GM19463 (cell line): ENCODE measurements at regions not wholly inside any gene's neighbourhood (a gene's known extent, or its start where the extent isn't known, plus 50 kb on each side); places are given as distances from the start of the nearest gene placed in this dataset.
"Not testable (repeated sequence)": the region's sequence is repeated elsewhere in the genome, so short reads cannot be mapped to it uniquely, and the experiment has no call there.

ENCODE experiments used
- ATAC-seq: cut with Tn5 transposase; IDR thresholded peaks from one replicate; pipeline ENCODE4 v1.9.1; 2021; ENCODE audit warnings: mild to moderate bottlenecking, moderate library complexity; ENCODE audit not compliant: unreplicated experiment

- ATAC-seq: no peak
Measured at GRCh38 chr7:49644396-49645166, 128.9 kb upstream of the VWC2 start.

- no peak for ATAC-seq
Measured at GRCh38 chr7:49645296-49645695, 128.1 kb upstream of the VWC2 start.

GRCh38 chr7:49660170-49660783 lies 113.2 kb upstream of the VWC2 start:
- no peak for ATAC-seq

GRCh38 chr7:49660976-49661375 lies 112.5 kb upstream of the VWC2 start:
- no peak for ATAC-seq

- ATAC-seq: not testable (repeated sequence)
Measured at GRCh38 chr7:49665963-49666362, 107.5 kb upstream of the VWC2 start.

- ATAC-seq: no peak
Measured at GRCh38 chr7:49666764-49667163, 106.7 kb upstream of the VWC2 start.

- ATAC-seq: no peak
Measured at GRCh38 chr7:49669285-49669684, 104.2 kb upstream of the VWC2 start.

- no peak for ATAC-seq
Measured at GRCh38 chr7:49669692-49670260, 103.7 kb upstream of the VWC2 start.

- ATAC-seq: no peak
Measured at GRCh38 chr7:49670991-49671390, 102.4 kb upstream of the VWC2 start.

GRCh38 chr7:49692516-49692915 lies 80.9 kb upstream of the VWC2 start:
- ATAC-seq: no peak

GRCh38 chr7:49695971-49696370 lies 77.5 kb upstream of the VWC2 start:
- no peak for ATAC-seq

GRCh38 chr7:49700841-49701240 lies 72.6 kb upstream of the VWC2 start:
- no peak for ATAC-seq

GRCh38 chr7:49702099-49702498 lies 71.3 kb upstream of the VWC2 start:
- ATAC-seq: no peak

- no peak for ATAC-seq
Measured at GRCh38 chr7:49703337-49703736, 70.1 kb upstream of the VWC2 start.

GRCh38 chr7:49703881-49704280 lies 69.6 kb upstream of the VWC2 start:
- no peak for ATAC-seq

GRCh38 chr7:49706106-49706505 lies 67.3 kb upstream of the VWC2 start:
- ATAC-seq: no peak

GRCh38 chr7:49707891-49708290 lies 65.5 kb upstream of the VWC2 start:
- no peak for ATAC-seq

GRCh38 chr7:49708590-49708989 lies 64.8 kb upstream of the VWC2 start:
- no peak for ATAC-seq

GRCh38 chr7:49711072-49711723 lies 62.2 kb upstream of the VWC2 start:
- ATAC-seq: not testable (repeated sequence)

GRCh38 chr7:49714182-49714581 lies 59.3 kb upstream of the VWC2 start:
- ATAC-seq: no peak

GRCh38 chr7:49715486-49715885 lies 58.0 kb upstream of the VWC2 start:
- ATAC-seq: no peak

- no peak for ATAC-seq
Measured at GRCh38 chr7:49717547-49717946, 55.9 kb upstream of the VWC2 start.
